SH-SY5Y (cell line): ENCODE measurements at regions not wholly inside any gene's neighbourhood (a gene's known extent, or its start where the extent isn't known, plus 50 kb on each side); places are given as distances from the start of the nearest gene placed in this dataset.

Source experiments
- GATA2 ChIP-seq: IDR thresholded peaks from 2 replicates; pipeline ENCODE4 v1.6.1; 2011; ENCODE audit warnings: mild to moderate bottlenecking, low read depth, low read length
- GATA3 ChIP-seq: IDR thresholded peaks from 2 replicates; pipeline ENCODE4 v1.6.1; 2011; ENCODE audit warnings: low read depth, mild to moderate bottlenecking, low read length, moderate library complexity

DNA sequence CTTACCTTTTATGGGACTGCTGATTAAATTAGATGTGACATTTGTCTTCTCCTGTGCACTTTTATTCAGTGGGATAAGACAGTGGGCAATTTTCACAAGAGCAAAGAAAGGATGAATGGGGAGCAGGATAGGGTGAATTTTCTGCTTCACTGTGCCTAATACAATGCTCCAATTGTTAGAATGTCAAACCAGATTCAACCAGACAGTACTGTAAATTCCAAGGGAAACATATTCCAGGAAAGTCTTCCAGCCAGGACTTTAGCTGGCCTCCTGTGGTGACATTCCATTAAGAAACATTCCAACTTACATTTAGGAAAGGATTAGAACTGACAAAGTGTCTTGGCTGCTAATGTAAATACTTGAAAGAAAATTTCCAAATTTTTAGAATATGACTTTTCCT lies 100.1 kb upstream of the PROK2 start:
- TF ChIP-seq GATA2 (no peak), GATA3 (no peak)
